Smooth muscle cell (in vitro differentiated cells): ENCODE measurements at regions not wholly inside any gene's neighbourhood (a gene's known extent, or its start where the extent isn't known, plus 50 kb on each side); places are given as distances from the start of the nearest gene placed in this dataset.

ENCODE experiments used
- DNase-seq: peaks from one replicate; lab custom pipeline; 2025; ENCODE audit not compliant: unreplicated experiment; lab: John Stamatoyannopoulos, UW
- H2AFZ ChIP-seq: fragments of 200-600 bp; sonication (generic); 2 replicates; pipeline ENCODE4 v1.6.0; 2016; ENCODE audit warnings: antibody characterized with exemption, low read depth, mild to moderate bottlenecking
- H3F3A ChIP-seq: fragments of 200-600 bp; sonication (generic); 2 replicates; pipeline ENCODE4 v1.6.0; 2017; ENCODE audit warnings: antibody characterized with exemption, low read depth
- H3K27ac ChIP-seq: fragments of 200-600 bp; sonication (generic); 2 replicates; pipeline ENCODE4 v1.5.1; 2016; ENCODE audit warnings: low read depth, mild to moderate bottlenecking
- H3K27me3 ChIP-seq: fragments of 200-600 bp; sonication (generic); 2 replicates; pipeline ENCODE4 v1.6.1; 2016; ENCODE audit warnings: low read depth, mild to moderate bottlenecking
- H3K36me3 ChIP-seq: fragments of 200-600 bp; sonication (generic); 2 replicates; pipeline ENCODE4 v1.5.1; 2016; ENCODE audit warnings: low read depth
- H3K4me1 ChIP-seq: fragments of 200-600 bp; sonication (generic); 2 replicates; pipeline ENCODE4 v1.5.1; 2016; ENCODE audit warnings: low read depth
- H3K4me2 ChIP-seq: fragments of 200-600 bp; sonication (generic); 2 replicates; pipeline ENCODE4 v1.6.0; 2016; ENCODE audit warnings: mild to moderate bottlenecking
- H3K4me3 ChIP-seq: fragments of 200-600 bp; sonication (generic); 2 replicates; pipeline ENCODE4 v1.5.1; 2016; ENCODE audit warnings: mild to moderate bottlenecking
- H3K79me2 ChIP-seq: fragments of 200-600 bp; sonication (generic); 2 replicates; pipeline ENCODE4 v1.6.0; 2016; ENCODE audit warnings: low read depth, mild to moderate bottlenecking
- H3K9ac ChIP-seq: fragments of 200-600 bp; sonication (generic); 2 replicates; pipeline ENCODE4 v1.6.0; 2016; ENCODE audit warnings: low read depth
- H3K9me3 ChIP-seq: fragments of 200-600 bp; sonication (generic); replicated peaks from 2 replicates; pipeline ENCODE4 v1.5.1; 2016; ENCODE audit warnings: low read depth
- H4K20me1 ChIP-seq: fragments of 200-600 bp; sonication (generic); 2 replicates; pipeline ENCODE4 v1.6.0; 2016; ENCODE audit warnings: low read depth
- WGBS: methylation state at CpG from one replicate; pipeline ENCODE4 v1.1.7; 2016; ENCODE audit warnings: low lambda C conversion rate; 5-methylcytosine and 5-hydroxymethylcytosine counted together
- TF ChIP-seq, protein P1 (sequence below): fragments of 200-600 bp; sonication (generic); IDR thresholded peaks from 2 replicates; pipeline ENCODE4 v1.5.1; 2017; ENCODE audit warnings: borderline replicate concordance, mild to moderate bottlenecking, antibody characterized with exemption; ENCODE audit not compliant: insufficient read depth, poor library complexity, severe bottlenecking

DNA sequence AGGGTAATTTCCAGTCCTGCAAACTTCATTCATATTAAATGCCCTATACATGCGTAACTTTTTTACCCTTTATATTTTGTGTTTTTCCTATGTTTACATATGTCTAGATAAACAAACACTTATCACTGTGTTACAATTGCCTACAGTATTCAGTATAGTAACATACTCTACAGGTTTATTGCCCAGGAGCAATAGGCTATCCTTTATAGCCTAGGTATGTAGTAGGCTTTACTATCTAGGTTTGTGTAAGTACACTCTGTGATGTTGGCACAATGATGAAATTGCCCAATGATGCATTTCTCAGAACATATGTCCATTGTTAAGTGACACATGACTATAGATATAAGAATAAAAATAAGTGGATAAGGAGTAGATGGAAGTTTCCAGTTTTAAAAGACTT lies 345.5 kb upstream of the C1orf87 start:
- H3K4me2 ChIP-seq = no peak overlapping the region

DNA sequence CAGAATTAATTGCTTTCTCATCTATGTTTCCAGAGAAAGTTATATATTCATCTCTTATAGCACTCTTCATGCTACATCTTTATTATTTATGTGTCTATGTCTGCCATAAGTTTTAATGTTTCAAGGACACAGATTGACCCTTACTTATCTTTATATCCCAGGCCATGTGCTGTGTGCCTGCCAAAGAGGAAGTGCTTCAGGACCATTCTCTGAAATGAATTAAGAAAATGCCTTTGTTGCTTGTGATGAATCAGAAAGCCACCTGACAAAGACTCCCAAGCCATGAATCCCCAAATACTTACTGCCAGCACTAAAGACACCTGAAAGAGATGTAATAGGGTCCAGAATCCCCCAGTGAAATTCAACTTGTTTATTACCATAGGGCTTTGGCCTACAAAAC lies 342.1 kb upstream of the C1orf87 start:
- no peak overlapping the region for H3K27ac ChIP-seq
- no peaks in the 10 kb centered on the region for H4K20me1 ChIP-seq
- no peak overlapping the region for H3K4me3 ChIP-seq
- H3F3A ChIP-seq = no peaks in the 10 kb centered on the region
- TF ChIP-seq, protein P1, sequence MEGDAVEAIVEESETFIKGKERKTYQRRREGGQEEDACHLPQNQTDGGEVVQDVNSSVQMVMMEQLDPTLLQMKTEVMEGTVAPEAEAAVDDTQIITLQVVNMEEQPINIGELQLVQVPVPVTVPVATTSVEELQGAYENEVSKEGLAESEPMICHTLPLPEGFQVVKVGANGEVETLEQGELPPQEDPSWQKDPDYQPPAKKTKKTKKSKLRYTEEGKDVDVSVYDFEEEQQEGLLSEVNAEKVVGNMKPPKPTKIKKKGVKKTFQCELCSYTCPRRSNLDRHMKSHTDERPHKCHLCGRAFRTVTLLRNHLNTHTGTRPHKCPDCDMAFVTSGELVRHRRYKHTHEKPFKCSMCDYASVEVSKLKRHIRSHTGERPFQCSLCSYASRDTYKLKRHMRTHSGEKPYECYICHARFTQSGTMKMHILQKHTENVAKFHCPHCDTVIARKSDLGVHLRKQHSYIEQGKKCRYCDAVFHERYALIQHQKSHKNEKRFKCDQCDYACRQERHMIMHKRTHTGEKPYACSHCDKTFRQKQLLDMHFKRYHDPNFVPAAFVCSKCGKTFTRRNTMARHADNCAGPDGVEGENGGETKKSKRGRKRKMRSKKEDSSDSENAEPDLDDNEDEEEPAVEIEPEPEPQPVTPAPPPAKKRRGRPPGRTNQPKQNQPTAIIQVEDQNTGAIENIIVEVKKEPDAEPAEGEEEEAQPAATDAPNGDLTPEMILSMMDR = no peak
- H3K4me1 ChIP-seq = no peaks in the 10 kb centered on the region
- peaks cover 3% of the 10 kb centered on the region for H3K27me3 ChIP-seq
- H2AFZ ChIP-seq = no peak overlapping the region
- no peaks in the 10 kb centered on the region for H3K79me2 ChIP-seq
- no peak overlapping the region for H3K4me2 ChIP-seq
- no peak for DNase-seq
- no peaks in the 10 kb centered on the region for H3K9me3 ChIP-seq
- H3K36me3 ChIP-seq = no peaks in the 10 kb centered on the region
- no peak overlapping the region for H3K9ac ChIP-seq

More for the DNA sequence above, 345.5 kb upstream of the C1orf87 start:
- Histone ChIP-seq H3K36me3 (no peaks in the 10 kb centered on the region), H2AFZ (no peak overlapping the region), H3K9me3 (no peaks in the 10 kb centered on the region), H3K27me3 (no peaks in the 10 kb centered on the region), H4K20me1 (no peaks in the 10 kb centered on the region), H3K79me2 (no peaks in the 10 kb centered on the region), H3K9ac (no peak overlapping the region), H3K4me3 (no peak overlapping the region), H3K27ac (no peak overlapping the region), H3K4me1 (no peaks in the 10 kb centered on the region), H3F3A (no peaks in the 10 kb centered on the region)
- 94% methylated on average over 1 of the region's 1 CpG for WGBS
- DNase-seq = no peak
- TF ChIP-seq, protein P1 = no peak

DNA sequence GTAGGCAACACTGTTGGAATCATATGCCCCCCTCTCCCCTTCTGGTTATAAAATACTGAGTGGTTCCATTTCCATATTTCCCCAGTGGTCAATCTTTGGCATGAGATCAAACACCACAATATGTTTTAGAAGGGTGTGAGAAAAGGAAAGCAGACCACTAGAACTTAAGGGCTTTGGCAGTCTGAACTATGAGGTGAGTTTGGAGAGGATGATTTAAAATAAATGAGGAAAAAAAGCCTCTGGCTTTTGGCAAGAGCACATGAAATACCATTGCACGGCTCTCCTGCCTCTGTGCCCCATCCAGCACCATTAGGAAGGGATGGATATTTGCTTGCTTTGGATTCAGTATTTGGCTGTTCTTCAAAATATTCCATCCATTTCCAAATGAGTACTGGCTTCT lies 339.5 kb upstream of the C1orf87 start:
- Histone ChIP-seq H3K36me3 (no peaks in the 10 kb centered on the region), H4K20me1 (no peaks in the 10 kb centered on the region), H3K9me3 (no peaks in the 10 kb centered on the region), H3K9ac (no peak overlapping the region), H3F3A (no peaks in the 10 kb centered on the region), H3K4me3 (no peak overlapping the region), H2AFZ (no peak overlapping the region), H3K4me1 (no peaks in the 10 kb centered on the region), H3K4me2 (no peak overlapping the region), H3K27ac (no peak overlapping the region), H3K27me3 (peaks cover 13% of the 10 kb centered on the region), H3K79me2 (no peaks in the 10 kb centered on the region)
- 93% methylated on average over 1 of the region's 1 CpG for WGBS
- no peak for DNase-seq
- TF ChIP-seq, protein P1 = no peak

DNA sequence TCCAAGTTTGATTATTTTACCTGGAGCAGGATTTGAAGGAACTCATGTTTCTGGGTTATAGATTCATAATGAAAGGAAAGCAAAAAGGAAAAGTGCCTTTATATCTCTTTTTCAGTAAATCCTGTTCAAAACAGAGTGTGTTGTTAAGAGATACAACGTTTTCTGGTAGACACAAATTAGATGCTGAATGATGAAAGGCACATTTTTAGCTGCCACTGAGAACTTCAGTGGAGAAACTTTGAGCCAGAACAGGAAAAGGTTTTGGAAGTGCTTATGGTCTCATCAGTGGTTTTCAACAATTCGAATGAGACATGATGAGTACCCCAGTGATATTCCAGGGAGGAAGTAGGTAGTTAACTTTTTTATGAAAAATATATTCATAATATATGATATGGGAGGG lies 338.0 kb upstream of the C1orf87 start:
- H3K36me3 ChIP-seq = no peaks in the 10 kb centered on the region
- no peak overlapping the region for H3K4me2 ChIP-seq
- no peak overlapping the region for H3K9ac ChIP-seq
- TF ChIP-seq, protein P1 = no peak
- peaks cover 13% of the 10 kb centered on the region for H3K27me3 ChIP-seq
- H3K4me1 ChIP-seq = no peaks in the 10 kb centered on the region
- no peak for DNase-seq
- H3K27ac ChIP-seq = no peak overlapping the region
- no peak overlapping the region for H3K4me3 ChIP-seq
- no peaks in the 10 kb centered on the region for H3K79me2 ChIP-seq
- H3K9me3 ChIP-seq = no peaks in the 10 kb centered on the region
- H2AFZ ChIP-seq = no peak overlapping the region
- H3F3A ChIP-seq = no peaks in the 10 kb centered on the region
- no peaks in the 10 kb centered on the region for H4K20me1 ChIP-seq
- WGBS = 72% methylated on average over 2 of the region's 2 CpGs
